ENCODE measurements at regions not wholly inside any gene's neighbourhood (a gene's known extent, or its start where the extent isn't known, plus 50 kb on each side); places are given as distances from the start of the nearest gene placed in this dataset.

DNA sequence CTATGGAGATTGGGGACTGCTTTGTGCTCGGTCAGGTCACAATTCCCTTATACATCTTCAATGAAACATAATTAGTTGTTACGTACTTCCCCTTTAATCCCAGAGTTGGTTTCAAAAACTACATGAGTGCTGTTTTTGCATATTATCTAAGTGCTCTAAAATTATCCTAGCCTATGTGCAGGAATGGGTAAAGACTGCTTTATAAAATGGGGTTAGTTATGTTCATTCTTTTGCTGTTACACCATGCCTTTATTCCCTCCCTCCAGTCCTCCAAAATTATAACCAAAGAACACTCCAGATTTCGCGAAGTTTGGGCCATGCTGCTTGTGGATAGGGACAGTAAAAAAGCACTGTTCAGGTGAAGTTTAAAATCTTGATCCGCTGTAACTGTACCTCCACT is 173.9 kb upstream of the SNX7 start:
- TF ChIP-seq, protein P1, sequence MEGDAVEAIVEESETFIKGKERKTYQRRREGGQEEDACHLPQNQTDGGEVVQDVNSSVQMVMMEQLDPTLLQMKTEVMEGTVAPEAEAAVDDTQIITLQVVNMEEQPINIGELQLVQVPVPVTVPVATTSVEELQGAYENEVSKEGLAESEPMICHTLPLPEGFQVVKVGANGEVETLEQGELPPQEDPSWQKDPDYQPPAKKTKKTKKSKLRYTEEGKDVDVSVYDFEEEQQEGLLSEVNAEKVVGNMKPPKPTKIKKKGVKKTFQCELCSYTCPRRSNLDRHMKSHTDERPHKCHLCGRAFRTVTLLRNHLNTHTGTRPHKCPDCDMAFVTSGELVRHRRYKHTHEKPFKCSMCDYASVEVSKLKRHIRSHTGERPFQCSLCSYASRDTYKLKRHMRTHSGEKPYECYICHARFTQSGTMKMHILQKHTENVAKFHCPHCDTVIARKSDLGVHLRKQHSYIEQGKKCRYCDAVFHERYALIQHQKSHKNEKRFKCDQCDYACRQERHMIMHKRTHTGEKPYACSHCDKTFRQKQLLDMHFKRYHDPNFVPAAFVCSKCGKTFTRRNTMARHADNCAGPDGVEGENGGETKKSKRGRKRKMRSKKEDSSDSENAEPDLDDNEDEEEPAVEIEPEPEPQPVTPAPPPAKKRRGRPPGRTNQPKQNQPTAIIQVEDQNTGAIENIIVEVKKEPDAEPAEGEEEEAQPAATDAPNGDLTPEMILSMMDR (IDR thresholded peaks at IDR 0.05; ENCODE audit: insufficient read depth, low read depth, low read length, missing control alignments), result no peak
- DNase-seq (ENCODE audit: low read depth), result no peak
- H3K4me3 ChIP-seq (ENCODE audit: low read depth, low read length), result no peak overlapping the region

DNA sequence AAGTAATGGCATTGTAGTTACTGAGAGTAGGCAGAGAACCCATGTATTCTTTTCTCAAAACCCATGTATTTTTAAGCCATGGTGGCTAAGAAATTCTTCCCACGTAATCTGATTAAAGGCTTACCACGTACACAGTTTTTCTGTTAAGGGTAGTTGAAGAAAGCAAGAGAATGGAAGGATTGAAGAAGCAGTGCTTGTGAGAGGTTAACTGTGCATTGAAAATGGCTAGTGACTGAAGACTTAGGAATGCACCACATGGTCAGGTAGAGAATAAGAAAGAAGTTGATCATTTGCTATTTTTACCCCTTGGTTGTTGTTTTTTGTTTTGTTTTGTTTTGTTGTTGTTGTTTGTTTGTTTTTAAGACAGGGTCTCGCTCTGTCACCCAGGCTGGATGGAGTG is 178.9 kb upstream of the SNX7 start:
- no peak for DNase-seq (ENCODE audit: low read depth)
- TF ChIP-seq, protein P1 (IDR thresholded peaks at IDR 0.05; ENCODE audit: insufficient read depth, low read depth, low read length, missing control alignments), result no peak
- H3K4me3 ChIP-seq (ENCODE audit: low read depth, low read length), result no peak overlapping the region

GRCh38 chr1:98480271-98480670 is 181.2 kb upstream of the SNX7 start:
- TF ChIP-seq, protein P1 (IDR thresholded peaks at IDR 0.05; ENCODE audit: insufficient read depth, low read depth, low read length, missing control alignments), result no peak
- H3K4me3 ChIP-seq (ENCODE audit: low read depth, low read length), result no peak overlapping the region
- no peak for DNase-seq (ENCODE audit: low read depth)

- TF ChIP-seq, protein P1 (IDR thresholded peaks at IDR 0.05; ENCODE audit: insufficient read depth, low read depth, low read length, missing control alignments), result no peak
- no peak overlapping the region for H3K4me3 ChIP-seq (ENCODE audit: low read depth, low read length)
- no peak for DNase-seq (ENCODE audit: low read depth)
Measured at GRCh38 chr1:98478121-98478520, 183.4 kb upstream of the SNX7 start.

GRCh38 chr1:98472878-98473277 is 188.6 kb upstream of the SNX7 start:
- no peak for DNase-seq (ENCODE audit: low read depth)
- H3K4me3 ChIP-seq (ENCODE audit: low read depth, low read length), result no peak overlapping the region
- TF ChIP-seq, protein P1 (IDR thresholded peaks at IDR 0.05; ENCODE audit: insufficient read depth, low read depth, low read length, missing control alignments), result no peak

DNA sequence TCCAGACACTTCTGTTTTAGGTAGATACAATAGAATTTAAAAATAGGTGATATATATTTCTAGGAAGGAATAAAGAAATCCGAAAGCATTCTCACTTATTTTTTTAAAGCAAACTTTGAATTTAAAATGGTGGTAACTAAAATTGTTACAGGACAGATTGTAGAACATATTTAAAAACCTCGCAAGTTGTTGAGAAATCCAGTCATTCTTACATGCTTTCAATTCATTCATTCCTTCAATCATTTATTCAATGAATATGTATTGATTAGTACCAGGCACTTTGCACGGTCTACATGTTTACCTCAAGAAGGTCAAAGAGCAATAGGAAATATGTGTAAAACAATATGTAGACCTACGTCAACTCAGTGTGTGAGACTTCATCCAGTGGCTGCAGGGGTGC is 189.9 kb upstream of the SNX7 start:
- DNase-seq (ENCODE audit: low read depth), result no peak
- TF ChIP-seq, protein P1 (IDR thresholded peaks at IDR 0.05; ENCODE audit: insufficient read depth, low read depth, low read length, missing control alignments), result no peak
- no peak overlapping the region for H3K4me3 ChIP-seq (ENCODE audit: low read depth, low read length)

DNA sequence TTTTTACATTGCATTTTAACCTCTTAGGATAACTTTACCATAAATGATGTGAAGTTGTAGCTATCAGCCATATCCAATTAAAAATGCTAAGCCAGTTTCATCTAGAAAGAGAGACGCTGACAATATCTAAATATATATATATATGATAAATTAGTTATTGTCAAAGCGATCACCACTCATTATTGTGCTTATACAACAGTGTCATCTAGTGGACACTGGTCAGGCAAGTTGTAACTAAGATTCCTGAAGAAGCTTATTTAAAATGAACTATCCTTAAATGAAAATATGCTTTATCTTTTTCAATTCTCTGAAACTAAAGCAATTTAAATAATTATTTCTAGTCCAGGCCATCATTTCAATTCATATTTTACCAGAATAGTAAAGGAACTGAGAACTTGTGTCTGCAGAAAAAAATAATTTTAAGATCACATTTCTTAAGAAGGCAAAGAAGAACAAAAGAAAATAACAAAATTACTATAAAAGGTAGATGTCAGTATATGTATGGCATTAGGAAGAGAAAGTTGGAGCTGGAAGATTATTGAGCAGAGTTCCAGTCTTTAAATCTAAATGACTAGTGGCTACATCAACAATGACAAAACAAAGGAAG is 193.3 kb upstream of the SNX7 start:
- H3K4me3 ChIP-seq (ENCODE audit: low read depth, low read length), result no peak overlapping the region
- DNase-seq (ENCODE audit: low read depth), result peak; percentile 51
- TF ChIP-seq, protein P1 (IDR thresholded peaks at IDR 0.05; ENCODE audit: insufficient read depth, low read depth, low read length, missing control alignments), result peak; percentile 66

Data from GM12865 (cell line).